Amniotic stem cell (primary cell): ENCODE measurements at regions not wholly inside any gene's neighbourhood (a gene's known extent, or its start where the extent isn't known, plus 50 kb on each side); places are given as distances from the start of the nearest gene placed in this dataset.
"Not testable (repeated sequence)": the region's sequence is repeated elsewhere in the genome, so short reads cannot be mapped to it uniquely, and the experiment has no call there.

Source experiments
- DNase-seq: peaks from one replicate; lab custom pipeline; 2025; lab: John Stamatoyannopoulos, UW

- DNase-seq, result not testable (repeated sequence)
Observed at GRCh38 chr3:48101301-48101650, 85.1 kb upstream of the MAP4 start.

GRCh38 chr3:48092270-48092669 lies 76.1 kb upstream of the MAP4 start:
- no peak for DNase-seq

GRCh38 chr3:48090166-48090939 lies 74.1 kb upstream of the MAP4 start:
- no peak for DNase-seq

GRCh38 chr3:48088749-48089466 lies 72.7 kb upstream of the MAP4 start:
- DNase-seq, result peak; percentile 94

- no peak for DNase-seq
Observed at GRCh38 chr3:48088056-48088748, 72.0 kb upstream of the MAP4 start.

GRCh38 chr3:48086705-48087104 lies 70.5 kb upstream of the MAP4 start:
- DNase-seq, result no peak

- no peak for DNase-seq
Observed at GRCh38 chr3:48084929-48085328, 68.7 kb upstream of the MAP4 start.

- DNase-seq, result no peak
Observed at GRCh38 chr3:48084170-48084569, 68.0 kb upstream of the MAP4 start.

- no peak for DNase-seq
Observed at GRCh38 chr3:48082580-48083184, 66.5 kb upstream of the MAP4 start.

- no peak for DNase-seq
Observed at GRCh38 chr3:48077815-48078214, 61.6 kb upstream of the MAP4 start.

GRCh38 chr3:48070030-48070429 lies 53.8 kb upstream of the MAP4 start:
- no peak for DNase-seq

GRCh38 chr3:48069339-48069738 lies 53.1 kb upstream of the MAP4 start:
- no peak for DNase-seq

- DNase-seq, result no peak
Observed at GRCh38 chr3:48068886-48069285, 52.7 kb upstream of the MAP4 start.

- not testable (repeated sequence) for DNase-seq
Observed at GRCh38 chr3:48068320-48068719, 52.1 kb upstream of the MAP4 start.

- no peak for DNase-seq
Observed at GRCh38 chr3:48067271-48067670, 51.1 kb upstream of the MAP4 start.
